ENCODE measurements at regions not wholly inside any gene's neighbourhood (a gene's known extent, or its start where the extent isn't known, plus 50 kb on each side); places are given as distances from the start of the nearest gene placed in this dataset.

DNA sequence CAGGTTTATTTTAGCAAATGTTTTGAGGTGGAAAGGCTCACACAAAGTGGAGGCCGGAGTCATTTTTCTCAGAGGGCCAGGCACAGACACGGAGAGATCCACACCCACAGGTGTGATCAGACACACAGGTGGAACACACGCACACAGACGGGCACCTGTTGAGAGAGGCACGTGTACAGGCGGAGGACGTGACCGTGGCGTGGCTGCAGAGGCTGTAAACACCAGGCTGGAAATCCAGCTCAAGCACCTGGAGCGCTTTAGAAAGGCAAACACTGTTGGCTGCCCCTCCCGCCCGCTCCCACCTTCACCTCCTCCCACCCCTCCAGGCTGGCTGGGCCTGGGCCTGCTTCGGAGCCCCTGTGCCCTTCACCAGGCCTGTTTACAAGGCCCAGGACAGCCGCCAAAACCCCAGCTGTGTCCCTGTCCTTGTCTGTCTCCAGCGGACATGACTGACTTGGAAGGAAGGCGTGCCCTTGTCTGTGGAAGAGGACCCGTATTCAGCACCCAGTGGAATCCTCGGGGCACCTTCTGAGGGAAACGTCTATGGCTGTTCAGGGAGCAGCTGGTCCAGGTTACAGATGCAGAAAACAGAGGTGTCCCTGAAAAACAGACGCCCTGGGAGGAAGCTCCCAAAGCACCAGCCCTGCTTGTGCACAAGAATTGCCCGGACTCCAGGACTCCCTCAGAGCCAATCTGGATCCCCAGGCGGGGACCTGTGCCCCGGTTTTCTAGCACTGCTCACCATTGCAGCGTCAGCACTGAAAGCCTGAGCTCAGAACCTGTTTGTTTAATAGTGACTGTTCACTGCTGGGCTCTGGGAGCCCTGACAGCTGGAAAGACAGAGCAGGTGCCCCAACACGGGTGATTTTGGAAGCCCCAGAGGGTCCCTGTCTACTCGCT is 134.3 kb upstream of the HAAO start:
- no peak overlapping the region for H3K4me3 ChIP-seq (ENCODE audit: low read depth, low read length)
- no peak for DNase-seq (ENCODE audit: low read depth)
- TF ChIP-seq, protein P1, sequence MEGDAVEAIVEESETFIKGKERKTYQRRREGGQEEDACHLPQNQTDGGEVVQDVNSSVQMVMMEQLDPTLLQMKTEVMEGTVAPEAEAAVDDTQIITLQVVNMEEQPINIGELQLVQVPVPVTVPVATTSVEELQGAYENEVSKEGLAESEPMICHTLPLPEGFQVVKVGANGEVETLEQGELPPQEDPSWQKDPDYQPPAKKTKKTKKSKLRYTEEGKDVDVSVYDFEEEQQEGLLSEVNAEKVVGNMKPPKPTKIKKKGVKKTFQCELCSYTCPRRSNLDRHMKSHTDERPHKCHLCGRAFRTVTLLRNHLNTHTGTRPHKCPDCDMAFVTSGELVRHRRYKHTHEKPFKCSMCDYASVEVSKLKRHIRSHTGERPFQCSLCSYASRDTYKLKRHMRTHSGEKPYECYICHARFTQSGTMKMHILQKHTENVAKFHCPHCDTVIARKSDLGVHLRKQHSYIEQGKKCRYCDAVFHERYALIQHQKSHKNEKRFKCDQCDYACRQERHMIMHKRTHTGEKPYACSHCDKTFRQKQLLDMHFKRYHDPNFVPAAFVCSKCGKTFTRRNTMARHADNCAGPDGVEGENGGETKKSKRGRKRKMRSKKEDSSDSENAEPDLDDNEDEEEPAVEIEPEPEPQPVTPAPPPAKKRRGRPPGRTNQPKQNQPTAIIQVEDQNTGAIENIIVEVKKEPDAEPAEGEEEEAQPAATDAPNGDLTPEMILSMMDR (IDR thresholded peaks at IDR 0.05; ENCODE audit: insufficient read depth, low read length), result no peak

DNA sequence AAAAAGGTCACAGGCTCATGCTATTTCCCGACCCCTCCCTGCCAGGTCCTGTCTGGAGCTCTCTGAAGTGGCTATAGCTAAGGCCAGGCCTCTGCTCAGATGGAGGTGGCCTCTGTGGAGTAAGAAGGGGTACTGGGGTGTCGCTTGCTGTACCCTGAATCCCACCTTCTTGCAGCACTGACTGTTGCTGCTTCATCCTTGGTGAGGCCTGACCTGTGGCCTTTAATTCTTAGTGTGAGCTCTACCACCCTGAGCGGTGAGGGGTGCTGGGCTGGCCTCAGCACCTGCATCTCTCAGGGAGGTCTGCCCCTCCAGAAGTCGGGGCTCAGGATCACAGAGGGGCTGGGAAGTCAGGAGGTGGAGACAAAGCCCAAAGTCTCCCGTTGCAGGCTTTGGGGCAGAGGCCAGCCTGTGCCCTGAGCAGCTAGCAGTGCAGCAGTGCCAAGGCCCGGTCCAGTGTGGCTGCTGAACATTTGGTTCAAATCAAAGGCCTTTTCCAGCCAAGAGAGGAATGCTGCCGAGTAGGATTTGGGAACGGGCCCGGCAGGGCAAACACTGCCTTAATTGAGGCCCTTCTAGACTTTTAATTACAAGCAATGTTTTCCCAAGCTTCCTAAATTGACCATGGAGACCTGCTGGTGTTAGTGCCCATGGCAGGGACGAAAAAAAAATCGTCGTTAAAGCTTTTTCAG is 133.5 kb upstream of the HAAO start:
- TF ChIP-seq, protein P1 (IDR thresholded peaks at IDR 0.05; ENCODE audit: insufficient read depth, low read length), result no peak
- no peak overlapping the region for H3K4me3 ChIP-seq (ENCODE audit: low read depth, low read length)
- peak; percentile 48 for DNase-seq (ENCODE audit: low read depth)

DNA sequence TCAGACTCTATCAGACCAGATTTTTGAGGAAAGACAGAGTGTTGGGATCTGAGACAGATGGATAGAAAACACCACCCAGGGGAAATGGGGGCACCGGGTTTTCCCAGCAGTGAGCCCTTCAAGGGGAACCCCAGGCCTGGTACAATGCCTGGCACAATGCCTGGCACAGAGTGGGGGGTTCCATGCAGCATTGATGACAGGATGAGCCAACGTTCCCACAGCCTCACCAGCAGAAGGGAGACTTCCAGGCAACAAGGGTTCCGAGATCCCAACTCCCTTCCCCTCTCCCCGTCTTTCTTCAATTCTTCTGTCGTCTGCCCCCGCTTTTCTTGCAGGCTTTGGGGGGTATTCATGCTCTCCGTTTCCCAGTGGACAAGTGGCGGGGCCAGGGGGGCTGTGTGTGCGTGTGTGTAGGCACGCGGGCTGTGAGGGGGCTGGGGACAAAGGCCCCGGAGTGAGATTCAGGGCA is 132.1 kb upstream of the HAAO start:
- TF ChIP-seq, protein P1 (IDR thresholded peaks at IDR 0.05; ENCODE audit: insufficient read depth, low read length), result no peak
- peak; percentile 74 for DNase-seq (ENCODE audit: low read depth)
- peak overlapping the region; percentile 10 for H3K4me3 ChIP-seq (ENCODE audit: low read depth, low read length)

DNA sequence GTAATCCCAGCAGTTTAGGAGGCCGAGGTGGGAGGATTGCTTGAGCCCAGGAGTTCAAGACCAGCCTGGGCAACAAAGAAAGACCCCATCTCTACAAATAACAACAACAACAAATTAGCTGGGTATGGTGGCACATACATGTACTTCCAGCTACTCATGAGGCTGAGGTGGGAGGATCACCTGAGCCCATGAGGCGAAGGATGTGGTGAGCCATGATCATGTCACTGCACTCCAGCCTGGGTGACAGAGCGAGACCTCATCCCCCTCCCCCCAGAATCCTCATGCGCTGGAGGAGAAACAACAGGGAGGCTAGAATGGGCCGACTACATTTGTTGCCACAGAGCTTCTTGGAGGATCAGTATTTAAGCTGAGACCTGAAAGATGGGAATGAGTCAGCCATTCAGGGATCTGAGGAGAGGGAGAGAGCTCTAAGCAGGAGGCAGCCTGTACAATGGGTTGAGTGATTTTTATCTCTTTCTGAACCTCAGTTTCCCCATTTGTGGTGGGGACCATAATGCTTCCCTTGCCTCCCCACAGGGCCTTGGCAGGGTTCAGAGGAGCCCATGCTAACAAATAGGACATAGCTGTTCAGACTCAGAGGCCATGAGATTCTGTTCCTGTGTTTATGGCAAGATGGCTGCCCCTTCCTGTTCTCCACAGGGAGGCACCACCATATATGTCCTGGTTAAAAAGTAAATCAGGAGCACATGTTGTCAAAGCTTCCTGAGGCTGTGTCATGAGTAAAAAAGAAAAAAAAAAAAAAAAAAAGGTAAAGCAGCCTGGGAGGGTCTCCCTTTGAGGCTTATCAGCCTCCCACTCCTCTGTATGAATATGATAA is 131.4 kb upstream of the HAAO start:
- peak; percentile 63 for DNase-seq (ENCODE audit: low read depth)
- no peak overlapping the region for H3K4me3 ChIP-seq (ENCODE audit: low read depth, low read length)
- TF ChIP-seq, protein P1 (IDR thresholded peaks at IDR 0.05; ENCODE audit: insufficient read depth, low read length), result peak; percentile 3

DNA sequence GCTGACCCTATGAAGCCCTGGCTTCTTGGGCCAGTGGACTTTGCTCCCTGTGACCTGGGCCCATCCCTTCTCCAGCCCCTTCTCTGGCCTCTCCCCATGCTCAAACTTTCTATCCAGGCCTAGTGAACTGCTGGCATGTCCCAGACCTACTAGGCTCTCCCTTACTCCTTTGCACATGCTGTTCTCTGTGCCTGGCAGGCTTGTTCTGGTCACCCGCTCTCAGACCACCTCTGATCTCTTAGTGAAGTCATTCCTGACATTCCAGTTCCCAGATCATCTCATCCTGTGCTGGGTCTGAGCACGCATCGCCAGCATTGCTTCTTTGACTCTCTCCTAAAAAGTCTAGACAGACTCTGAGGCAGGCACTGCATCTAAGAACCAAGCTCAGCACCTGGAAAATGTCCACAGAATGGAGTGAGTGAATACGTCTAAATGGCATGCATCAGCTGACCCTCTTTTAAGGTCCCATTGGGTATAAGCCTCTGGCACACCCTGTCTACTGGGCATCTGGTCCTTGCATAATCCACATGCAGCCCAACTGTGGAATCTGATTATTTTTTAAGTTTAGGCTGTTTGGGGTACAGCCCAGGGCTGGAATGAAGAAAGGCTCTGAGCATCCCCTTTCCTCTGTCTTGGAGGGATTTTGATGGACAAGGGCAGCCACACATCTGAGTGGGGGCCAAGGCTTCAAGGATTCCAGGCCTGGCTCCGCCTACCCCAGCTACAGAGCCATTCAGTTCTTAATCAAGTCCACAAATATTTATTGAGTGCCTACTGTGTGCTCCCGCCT is 130.6 kb upstream of the HAAO start:
- peak; percentile 99 for DNase-seq (ENCODE audit: low read depth)
- H3K4me3 ChIP-seq (ENCODE audit: low read depth, low read length), result no peak overlapping the region
- TF ChIP-seq, protein P1 (IDR thresholded peaks at IDR 0.05; ENCODE audit: insufficient read depth, low read length), result no peak

DNA sequence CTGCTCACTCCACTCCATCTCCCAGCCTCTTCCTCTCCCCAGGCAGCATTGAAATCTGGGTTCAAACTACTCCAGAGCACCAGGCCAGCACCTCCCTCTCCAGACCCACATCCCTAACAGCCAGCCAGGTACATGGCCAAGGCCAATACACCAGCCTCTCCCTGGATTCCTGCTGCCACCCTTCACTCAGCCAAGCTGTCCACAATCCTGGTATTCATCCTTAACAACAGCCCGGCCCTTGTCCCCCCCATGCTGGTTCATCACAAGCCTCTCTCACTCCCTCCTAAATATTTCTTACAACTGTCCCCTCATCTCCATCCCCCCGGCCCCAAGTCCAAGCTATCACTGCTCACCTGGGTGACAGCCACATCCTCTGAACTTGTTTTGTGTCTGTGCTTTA is 129.9 kb upstream of the HAAO start:
- peak overlapping the region; percentile 17 for H3K4me3 ChIP-seq (ENCODE audit: low read depth, low read length)
- TF ChIP-seq, protein P1 (IDR thresholded peaks at IDR 0.05; ENCODE audit: insufficient read depth, low read length), result no peak

More for the DNA sequence above, 129.9 kb upstream of the HAAO start:
- no peak for DNase-seq (ENCODE audit: low read depth)

All from fibroblast of the aortic adventitia (primary cell).